HG02610 (cell line): ENCODE measurements at regions not wholly inside any gene's neighbourhood (a gene's known extent, or its start where the extent isn't known, plus 50 kb on each side); places are given as distances from the start of the nearest gene placed in this dataset.

ENCODE experiments used
- ATAC-seq: cut with Tn5 transposase; IDR thresholded peaks from one replicate; pipeline ENCODE4 v1.9.1; 2021; ENCODE audit warnings: mild to moderate bottlenecking, moderate library complexity; ENCODE audit not compliant: unreplicated experiment

DNA sequence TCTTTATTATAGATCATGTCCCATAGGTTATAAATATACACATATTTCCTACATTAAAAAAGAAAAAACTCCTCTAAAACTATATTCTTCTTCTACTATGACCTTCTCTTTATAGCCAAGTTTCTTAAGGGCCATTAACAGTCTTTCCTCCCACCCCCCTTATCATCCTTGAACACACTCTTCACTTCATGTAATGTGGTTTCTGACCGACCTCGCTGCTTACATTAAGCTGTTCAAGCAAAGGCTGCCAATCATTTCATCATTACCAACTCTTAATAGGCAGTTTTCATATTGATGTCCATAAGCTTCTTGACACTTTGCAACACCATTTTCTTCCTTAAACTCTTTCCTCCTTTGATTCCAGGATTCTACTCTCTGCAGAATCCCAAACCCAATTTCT is 283.0 kb upstream of the PCSK5 start:
- ATAC-seq, result no peak

GRCh38 chr9:75609401-75609800 is 281.1 kb upstream of the PCSK5 start:
- no peak for ATAC-seq

DNA sequence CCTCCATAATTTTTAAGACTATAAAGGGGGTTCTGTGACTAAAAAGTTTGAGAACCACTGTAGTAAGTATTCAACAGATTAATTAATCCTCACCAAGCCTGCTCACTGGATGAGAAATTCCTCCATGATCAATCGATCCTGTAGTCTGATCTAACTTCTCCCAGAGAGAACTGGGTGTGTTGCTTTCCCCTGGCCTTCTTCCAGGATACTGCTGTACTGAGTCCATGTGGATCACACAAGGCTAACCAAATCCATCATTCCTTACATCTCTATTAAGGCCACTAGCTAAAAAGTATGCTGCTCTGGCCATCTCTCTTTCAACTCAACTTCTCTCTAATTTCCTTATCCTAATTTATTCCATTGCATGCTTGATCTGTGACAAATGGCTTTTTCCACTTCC is 280.2 kb upstream of the PCSK5 start:
- no peak for ATAC-seq

GRCh38 chr9:75612205-75612604 is 278.3 kb upstream of the PCSK5 start:
- ATAC-seq, result no peak

DNA sequence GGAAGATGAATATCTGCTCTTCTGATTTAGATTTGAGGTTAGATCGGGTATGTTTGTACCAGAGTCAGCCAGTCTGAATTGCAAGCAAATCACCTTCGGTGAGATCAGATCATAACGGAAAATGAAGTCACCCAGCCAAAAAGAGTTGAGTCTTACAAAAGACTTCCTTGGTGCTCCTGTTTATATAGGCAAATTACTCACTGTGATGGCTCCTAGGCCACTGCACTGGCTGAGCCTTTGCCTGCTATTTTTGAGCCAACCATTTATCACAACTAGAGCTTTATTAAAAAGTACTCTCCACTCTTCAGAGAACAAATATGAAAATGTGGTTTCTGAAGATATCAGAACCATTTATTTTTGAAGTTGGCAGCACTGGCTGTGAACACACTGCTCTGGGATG is 277.7 kb upstream of the PCSK5 start:
- no peak for ATAC-seq

GRCh38 chr9:75615284-75615683 is 275.2 kb upstream of the PCSK5 start:
- no peak for ATAC-seq

DNA sequence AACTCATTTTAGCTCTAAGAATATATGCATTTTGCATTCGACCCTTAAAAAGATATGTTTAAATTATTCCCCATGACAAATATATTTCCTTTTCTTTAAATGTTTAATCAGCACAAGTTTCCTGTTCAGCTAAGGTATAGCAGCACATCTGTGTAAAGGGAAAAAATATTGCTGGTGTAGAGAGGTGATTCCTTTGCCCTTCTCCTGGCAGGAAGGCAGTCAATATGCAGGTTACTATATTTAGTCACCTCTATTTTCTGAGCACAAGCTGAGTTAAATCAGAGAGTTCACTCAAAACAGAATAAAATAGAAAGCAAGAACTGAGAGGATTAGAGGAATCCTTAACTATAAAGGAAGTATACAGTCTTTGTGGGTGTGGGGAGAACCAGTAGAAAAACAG is 274.4 kb upstream of the PCSK5 start:
- no peak for ATAC-seq

- no peak for ATAC-seq
These were observed 273.5 kb upstream of the PCSK5 start for GRCh38 chr9:75616841-75617566.

DNA sequence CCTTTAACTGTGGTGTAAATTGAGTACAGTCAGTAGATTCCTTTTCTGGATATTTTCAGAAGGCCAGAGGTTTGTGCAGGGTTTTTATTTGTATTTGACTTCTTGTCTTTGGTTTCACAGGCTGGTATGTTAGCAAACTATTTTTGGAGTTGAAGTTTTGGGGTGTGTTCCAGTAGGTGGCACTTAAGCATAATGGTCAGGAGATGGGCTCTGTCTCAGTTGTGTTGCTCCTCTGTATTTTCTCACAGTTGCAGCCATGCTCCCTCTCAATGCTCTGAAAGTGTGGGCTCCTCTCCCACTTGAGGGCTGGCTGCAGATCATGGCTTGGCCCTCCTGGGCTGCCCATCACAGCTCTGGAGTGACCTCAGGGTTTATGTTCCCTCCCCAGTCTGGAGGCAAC is 267.0 kb upstream of the PCSK5 start:
- no peak for ATAC-seq

DNA sequence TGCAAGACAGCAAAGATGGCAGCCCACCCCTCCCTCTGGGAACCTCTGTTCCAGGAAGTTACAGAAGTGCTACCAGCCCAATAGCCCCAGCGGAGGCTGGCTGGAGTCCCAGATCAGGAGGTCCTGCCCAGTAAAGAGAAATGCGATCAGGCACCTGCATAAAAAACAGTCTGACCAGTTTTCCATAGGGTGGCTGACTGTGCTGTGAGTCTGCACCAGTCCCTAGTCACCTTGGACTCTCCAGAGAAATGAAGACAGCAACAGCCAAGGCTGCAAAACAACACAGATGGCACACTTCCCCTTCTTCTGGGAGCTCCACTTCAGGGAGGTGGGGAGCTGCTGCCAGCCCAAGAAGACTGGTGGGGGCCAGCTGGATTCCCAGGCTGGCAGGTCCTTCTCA is 265.5 kb upstream of the PCSK5 start:
- ATAC-seq, result no peak

DNA sequence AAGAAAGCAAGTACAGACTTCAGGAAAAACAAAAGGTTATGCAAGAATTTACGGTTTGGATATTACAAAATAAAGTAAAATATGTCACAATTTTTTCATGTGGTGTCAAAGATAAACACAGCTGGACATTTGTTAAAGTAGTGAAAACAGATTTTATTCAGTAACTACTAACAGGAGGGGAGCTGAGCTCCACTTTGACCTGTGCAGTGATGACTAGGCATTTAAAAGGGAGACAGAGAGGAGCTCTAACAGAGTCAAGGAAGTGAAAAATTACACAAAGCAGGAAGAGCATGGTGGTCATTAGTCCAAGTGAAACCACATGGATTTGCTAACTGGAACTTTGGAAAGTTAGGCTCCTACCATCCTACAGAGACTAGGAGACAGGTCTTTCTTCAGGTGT is 263.6 kb upstream of the PCSK5 start:
- ATAC-seq, result no peak

- no peak for ATAC-seq
These were observed 261.5 kb upstream of the PCSK5 start for GRCh38 chr9:75628952-75629351.

DNA sequence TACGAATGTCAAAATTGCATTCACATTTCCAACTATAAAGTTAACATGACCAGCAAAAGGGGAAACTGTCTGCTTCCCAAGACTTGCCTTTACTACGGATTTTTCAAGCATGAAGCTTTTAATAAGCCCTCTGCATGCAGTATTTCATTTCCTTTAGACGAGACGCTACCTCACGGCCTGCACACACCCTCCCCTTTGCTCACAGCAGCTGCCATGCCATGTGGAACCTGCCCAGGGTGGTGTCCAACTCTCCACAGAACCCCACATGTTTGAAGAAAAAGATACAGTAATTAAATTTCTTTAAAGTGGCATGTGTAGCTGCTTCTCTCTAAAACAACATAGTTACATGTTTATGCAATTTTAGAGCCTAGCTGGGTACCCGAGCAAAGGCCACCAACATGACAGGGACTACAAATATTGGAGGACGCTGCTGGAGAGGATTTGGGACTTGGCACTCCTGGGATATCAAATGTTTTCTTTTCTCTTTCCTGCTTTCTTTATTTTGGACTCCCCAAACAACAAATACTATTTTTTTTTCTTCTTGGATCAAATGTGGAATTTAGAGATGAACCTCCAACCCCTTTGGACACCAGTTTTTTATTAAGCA is 256.9 kb upstream of the PCSK5 start:
- no peak for ATAC-seq

- no peak for ATAC-seq
These were observed 253.9 kb upstream of the PCSK5 start for GRCh38 chr9:75636427-75637045.

GRCh38 chr9:75639971-75640610 is 250.4 kb upstream of the PCSK5 start:
- ATAC-seq, result no peak

DNA sequence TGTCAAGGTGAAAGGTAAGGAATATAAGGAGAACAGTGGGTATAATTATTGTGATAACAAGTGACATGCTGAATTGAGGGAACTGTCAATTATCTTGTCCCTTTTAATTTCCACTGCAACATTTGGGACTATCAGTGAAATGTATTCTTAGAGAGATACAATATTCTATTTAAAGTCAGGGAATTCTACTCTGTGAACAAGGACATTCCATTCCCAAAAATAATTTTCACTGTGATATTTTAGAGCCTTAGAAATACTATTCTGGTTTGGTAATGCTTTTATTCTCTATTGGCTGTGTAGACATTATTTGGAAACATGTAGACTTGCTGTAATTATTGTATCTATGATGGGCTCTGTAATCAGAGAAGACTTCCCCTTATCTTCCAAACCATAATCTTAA is 248.0 kb upstream of the PCSK5 start:
- ATAC-seq, result no peak

GRCh38 chr9:75644649-75645048 is 245.8 kb upstream of the PCSK5 start:
- no peak for ATAC-seq

GRCh38 chr9:75648034-75648433 is 242.4 kb upstream of the PCSK5 start:
- ATAC-seq, result no peak

- no peak for ATAC-seq
These were observed 241.4 kb upstream of the PCSK5 start for GRCh38 chr9:75649060-75649459.

- no peak for ATAC-seq
These were observed 238.8 kb upstream of the PCSK5 start for GRCh38 chr9:75651709-75652108.

DNA sequence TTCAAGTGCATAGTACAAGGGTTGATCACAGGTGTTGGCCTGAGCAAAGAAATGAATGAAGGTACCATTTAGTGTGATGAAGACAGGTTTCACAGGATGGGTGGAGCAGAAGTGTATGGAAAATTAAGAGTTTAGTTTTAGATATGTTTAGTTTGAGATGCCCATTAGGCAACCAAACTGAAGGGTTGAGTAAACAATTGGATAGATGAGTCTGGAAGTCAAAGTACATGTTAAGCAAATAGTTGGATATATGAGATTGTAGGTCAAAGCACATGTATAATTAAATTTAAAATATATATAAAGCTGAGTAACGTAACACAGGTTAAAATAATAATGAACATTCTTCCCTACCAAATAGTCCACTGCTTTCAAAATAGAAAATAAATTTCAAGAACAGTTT is 237.1 kb upstream of the PCSK5 start:
- no peak for ATAC-seq

DNA sequence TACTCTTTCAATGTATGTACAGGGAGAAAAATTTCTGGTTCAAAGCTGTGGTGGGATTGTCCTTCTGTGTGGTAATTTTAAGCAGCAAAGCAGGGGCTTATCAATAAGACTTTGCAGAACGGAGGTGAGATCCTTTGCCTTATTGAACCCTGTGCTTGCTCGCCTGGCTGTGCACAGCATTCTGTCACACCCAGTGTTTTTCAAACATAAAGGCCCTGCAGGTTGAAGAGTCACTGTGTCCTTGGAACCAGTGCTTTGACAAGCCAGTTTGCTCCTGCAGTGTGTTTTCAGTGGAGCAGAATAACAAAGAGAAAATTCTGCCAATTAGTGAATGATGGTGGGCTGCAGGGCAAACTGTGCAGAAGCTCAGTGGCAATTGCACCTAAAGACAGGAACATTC is 236.7 kb upstream of the PCSK5 start:
- no peak for ATAC-seq
